ENCODE measurements at regions not wholly inside any gene's neighbourhood (a gene's known extent, or its start where the extent isn't known, plus 50 kb on each side); places are given as distances from the start of the nearest gene placed in this dataset.

- in situ Hi-C loops (cut with HindIII; ENCODE audit: low pct_unique_long_range_greater_than_20kb, low sequenced_read_pairs), result no loop called here
- DNase-seq (ENCODE audit: low read depth, low spot score), result no peak
These were observed 148.2 kb upstream of the ITGA4 start for GRCh38 chr2:181308766-181309515.

- in situ Hi-C loops (cut with HindIII; ENCODE audit: low pct_unique_long_range_greater_than_20kb, low sequenced_read_pairs), result no loop called here
- no peak for DNase-seq (ENCODE audit: low read depth, low spot score)
These were observed 147.6 kb upstream of the ITGA4 start for GRCh38 chr2:181309586-181309985.

- in situ Hi-C loops (cut with HindIII; ENCODE audit: low pct_unique_long_range_greater_than_20kb, low sequenced_read_pairs), result no loop called here
- DNase-seq (ENCODE audit: low read depth, low spot score), result no peak
These were observed 146.2 kb upstream of the ITGA4 start for GRCh38 chr2:181310967-181311366.

- DNase-seq (ENCODE audit: low read depth, low spot score), result no peak
- in situ Hi-C loops (cut with HindIII; ENCODE audit: low pct_unique_long_range_greater_than_20kb, low sequenced_read_pairs), result no loop called here
These were observed 145.3 kb upstream of the ITGA4 start for GRCh38 chr2:181311837-181312236.

GRCh38 chr2:181312515-181312927 is 144.7 kb upstream of the ITGA4 start:
- in situ Hi-C loops (cut with HindIII; ENCODE audit: low pct_unique_long_range_greater_than_20kb, low sequenced_read_pairs), result no loop called here
- DNase-seq (ENCODE audit: low read depth, low spot score), result no peak

- in situ Hi-C loops (cut with HindIII; ENCODE audit: low pct_unique_long_range_greater_than_20kb, low sequenced_read_pairs), result no loop called here
- no peak for DNase-seq (ENCODE audit: low read depth, low spot score)
These were observed 143.3 kb upstream of the ITGA4 start for GRCh38 chr2:181313845-181314244.

GRCh38 chr2:181314551-181314950 is 142.6 kb upstream of the ITGA4 start:
- in situ Hi-C loops (cut with HindIII; ENCODE audit: low pct_unique_long_range_greater_than_20kb, low sequenced_read_pairs), result no loop called here
- no peak for DNase-seq (ENCODE audit: low read depth, low spot score)

- in situ Hi-C loops (cut with HindIII; ENCODE audit: low pct_unique_long_range_greater_than_20kb, low sequenced_read_pairs), result no loop called here
- DNase-seq (ENCODE audit: low read depth, low spot score), result no peak
These were observed 139.7 kb upstream of the ITGA4 start for GRCh38 chr2:181317511-181317910.

GRCh38 chr2:181318504-181319280 is 138.5 kb upstream of the ITGA4 start:
- in situ Hi-C loops (cut with HindIII; ENCODE audit: low pct_unique_long_range_greater_than_20kb, low sequenced_read_pairs), result no loop called here
- DNase-seq (ENCODE audit: low read depth, low spot score), result no peak

GRCh38 chr2:181319286-181319685 is 137.9 kb upstream of the ITGA4 start:
- DNase-seq (ENCODE audit: low read depth, low spot score), result no peak
- in situ Hi-C loops (cut with HindIII; ENCODE audit: low pct_unique_long_range_greater_than_20kb, low sequenced_read_pairs), result no loop called here

GRCh38 chr2:181320638-181321037 is 136.5 kb upstream of the ITGA4 start:
- in situ Hi-C loops (cut with HindIII; ENCODE audit: low pct_unique_long_range_greater_than_20kb, low sequenced_read_pairs), result no loop called here
- no peak for DNase-seq (ENCODE audit: low read depth, low spot score)

GRCh38 chr2:181324912-181325311 is 132.3 kb upstream of the ITGA4 start:
- DNase-seq (ENCODE audit: low read depth, low spot score), result no peak
- in situ Hi-C loops (cut with HindIII; ENCODE audit: low pct_unique_long_range_greater_than_20kb, low sequenced_read_pairs), result no loop called here

- in situ Hi-C loops (cut with HindIII; ENCODE audit: low pct_unique_long_range_greater_than_20kb, low sequenced_read_pairs), result no loop called here
- no peak for DNase-seq (ENCODE audit: low read depth, low spot score)
These were observed 130.5 kb upstream of the ITGA4 start for GRCh38 chr2:181326661-181327060.

GRCh38 chr2:181330286-181330685 is 126.9 kb upstream of the ITGA4 start:
- in situ Hi-C loops (cut with HindIII; ENCODE audit: low pct_unique_long_range_greater_than_20kb, low sequenced_read_pairs), result no loop called here
- no peak for DNase-seq (ENCODE audit: low read depth, low spot score)

GRCh38 chr2:181332044-181332605 is 125.1 kb upstream of the ITGA4 start:
- in situ Hi-C loops (cut with HindIII; ENCODE audit: low pct_unique_long_range_greater_than_20kb, low sequenced_read_pairs), result no loop called here
- no peak for DNase-seq (ENCODE audit: low read depth, low spot score)

GRCh38 chr2:181334158-181334826 is 122.9 kb upstream of the ITGA4 start:
- no peak for DNase-seq (ENCODE audit: low read depth, low spot score)
- in situ Hi-C loops (cut with HindIII; ENCODE audit: low pct_unique_long_range_greater_than_20kb, low sequenced_read_pairs), result no loop called here

- in situ Hi-C loops (cut with HindIII; ENCODE audit: low pct_unique_long_range_greater_than_20kb, low sequenced_read_pairs), result no loop called here
These were observed 116.3 kb upstream of the ITGA4 start for GRCh38 chr2:181340891-181341290.

GRCh38 chr2:181341855-181342600 is 115.2 kb upstream of the ITGA4 start:
- DNase-seq (ENCODE audit: low read depth, low spot score), result no peak
- in situ Hi-C loops (cut with HindIII; ENCODE audit: low pct_unique_long_range_greater_than_20kb, low sequenced_read_pairs), result no loop called here

More at GRCh38 chr2:181340891-181341290, 116.3 kb upstream of the ITGA4 start:
- no peak for DNase-seq (ENCODE audit: low read depth, low spot score)
